Mesothelial cell of epicardium (in vitro differentiated cells): ENCODE measurements at regions not wholly inside any gene's neighbourhood (a gene's known extent, or its start where the extent isn't known, plus 50 kb on each side); places are given as distances from the start of the nearest gene placed in this dataset.

ENCODE experiments used
- DNase-seq, 2 experiments: peaks; one replicate each; pipeline ENCODE4 v3.0.0; 2021; ENCODE audit warnings: low spot score in 2 of 2; ENCODE audit not compliant: unreplicated experiment in 2 of 2
- H3K27ac Mint-ChIP-seq: 2 replicates; pipeline ENCODE4 v1.8.0; 2021; ENCODE audit warnings: mixed read lengths
- H3K27me3 Mint-ChIP-seq: 2 replicates; pipeline ENCODE4 v1.8.0; 2021; ENCODE audit warnings: low read depth, mixed read lengths
- H3K36me3 Mint-ChIP-seq: 2 replicates; pipeline ENCODE4 v1.8.0; 2021; ENCODE audit warnings: mixed read lengths
- H3K4me1 Mint-ChIP-seq: 2 replicates; pipeline ENCODE4 v1.8.0; 2021; ENCODE audit warnings: mixed read lengths
- H3K4me3 Mint-ChIP-seq: 2 replicates; pipeline ENCODE4 v1.8.0; 2021; ENCODE audit warnings: mild to moderate bottlenecking, moderate library complexity, mixed read lengths
- H3K9me3 Mint-ChIP-seq: 2 replicates; pipeline ENCODE4 v1.8.0; 2021; ENCODE audit warnings: mixed read lengths
- TF ChIP-seq, protein P1 (sequence below): fragments of 200-600 bp; sonication (generic); IDR thresholded peaks from one replicate; pipeline ENCODE4 v1.5.0; 2021; ENCODE audit warnings: antibody characterized with exemption; ENCODE audit not compliant: unreplicated experiment

DNA sequence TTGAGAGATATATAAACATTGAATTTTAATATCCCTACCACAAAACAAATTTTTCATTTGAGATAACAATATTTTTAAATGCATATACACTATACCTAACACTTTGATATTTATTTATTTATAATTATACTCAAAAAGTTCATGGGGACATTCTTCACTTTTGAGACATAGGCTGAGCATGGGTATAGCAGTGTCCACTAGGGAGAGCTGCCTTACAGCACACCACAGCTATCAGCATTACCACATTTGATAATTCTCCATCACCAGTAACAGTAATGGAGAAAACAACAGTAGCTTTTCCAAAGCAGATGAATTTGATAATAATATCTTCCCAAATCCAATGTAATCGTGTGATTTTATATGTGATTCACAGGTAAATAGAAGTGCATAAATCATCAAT is 626.1 kb downstream of the DACH1 start:
- TF ChIP-seq, protein P1, sequence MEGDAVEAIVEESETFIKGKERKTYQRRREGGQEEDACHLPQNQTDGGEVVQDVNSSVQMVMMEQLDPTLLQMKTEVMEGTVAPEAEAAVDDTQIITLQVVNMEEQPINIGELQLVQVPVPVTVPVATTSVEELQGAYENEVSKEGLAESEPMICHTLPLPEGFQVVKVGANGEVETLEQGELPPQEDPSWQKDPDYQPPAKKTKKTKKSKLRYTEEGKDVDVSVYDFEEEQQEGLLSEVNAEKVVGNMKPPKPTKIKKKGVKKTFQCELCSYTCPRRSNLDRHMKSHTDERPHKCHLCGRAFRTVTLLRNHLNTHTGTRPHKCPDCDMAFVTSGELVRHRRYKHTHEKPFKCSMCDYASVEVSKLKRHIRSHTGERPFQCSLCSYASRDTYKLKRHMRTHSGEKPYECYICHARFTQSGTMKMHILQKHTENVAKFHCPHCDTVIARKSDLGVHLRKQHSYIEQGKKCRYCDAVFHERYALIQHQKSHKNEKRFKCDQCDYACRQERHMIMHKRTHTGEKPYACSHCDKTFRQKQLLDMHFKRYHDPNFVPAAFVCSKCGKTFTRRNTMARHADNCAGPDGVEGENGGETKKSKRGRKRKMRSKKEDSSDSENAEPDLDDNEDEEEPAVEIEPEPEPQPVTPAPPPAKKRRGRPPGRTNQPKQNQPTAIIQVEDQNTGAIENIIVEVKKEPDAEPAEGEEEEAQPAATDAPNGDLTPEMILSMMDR, result no peak
- H3K9me3 Mint-ChIP-seq, result peaks cover 5% of the 10 kb centered on the region
- no peak overlapping the region for H3K4me3 Mint-ChIP-seq
- no peak overlapping the region for H3K27ac Mint-ChIP-seq
- peaks cover 21% of the 10 kb centered on the region for H3K4me1 Mint-ChIP-seq
- H3K27me3 Mint-ChIP-seq, result no peaks in the 10 kb centered on the region
- no peak for DNase-seq
- H3K36me3 Mint-ChIP-seq, result no peaks in the 10 kb centered on the region

- H3K27ac Mint-ChIP-seq, result no peak overlapping the region
Observed at GRCh38 chr13:71237332-71237731, 629.7 kb downstream of the DACH1 start.

GRCh38 chr13:71219698-71220415 is 647.1 kb downstream of the DACH1 start:
- H3K4me1 Mint-ChIP-seq, result peaks cover 6% of the 10 kb centered on the region
- no peaks in the 10 kb centered on the region for H3K36me3 Mint-ChIP-seq
- no peaks in the 10 kb centered on the region for H3K27me3 Mint-ChIP-seq
- no peak overlapping the region for H3K27ac Mint-ChIP-seq
- H3K4me3 Mint-ChIP-seq, result no peak overlapping the region
- no peak for DNase-seq
- H3K9me3 Mint-ChIP-seq, result no peaks in the 10 kb centered on the region
- TF ChIP-seq, protein P1, result no peak

More at GRCh38 chr13:71237332-71237731, 629.7 kb downstream of the DACH1 start:
- H3K27me3 Mint-ChIP-seq, result no peaks in the 10 kb centered on the region
- H3K4me1 Mint-ChIP-seq, result peaks cover 14% of the 10 kb centered on the region
- TF ChIP-seq, protein P1, result no peak
- peaks cover 1% of the 10 kb centered on the region for H3K36me3 Mint-ChIP-seq
- DNase-seq, result no peak
- H3K4me3 Mint-ChIP-seq, result no peak overlapping the region
- peaks cover 8% of the 10 kb centered on the region for H3K9me3 Mint-ChIP-seq

- TF ChIP-seq, protein P1, result no peak
- H3K27me3 Mint-ChIP-seq, result no peaks in the 10 kb centered on the region
Observed at GRCh38 chr13:71218960-71219359, 648.0 kb downstream of the DACH1 start.

DNA sequence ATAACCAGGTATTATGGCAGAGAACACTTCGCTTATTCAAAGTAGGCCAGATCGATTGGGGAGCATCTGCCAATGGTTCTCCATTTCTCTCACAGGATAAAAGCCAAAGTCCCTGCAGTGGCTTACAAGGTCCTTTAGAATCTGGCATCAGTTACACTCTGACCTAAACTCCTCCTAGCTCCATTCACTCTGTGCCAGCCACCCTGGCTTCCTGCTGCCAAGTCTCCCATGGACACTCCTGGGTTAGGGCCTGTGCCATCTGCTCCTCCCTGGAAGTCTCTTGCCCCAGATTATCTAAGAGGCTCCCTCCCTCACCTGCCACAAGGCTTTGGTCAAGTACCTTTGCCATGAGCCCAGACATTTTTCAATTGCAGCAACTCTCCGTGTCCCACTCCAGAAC is 649.2 kb downstream of the DACH1 start:
- Mint-ChIP-seq H3K4me1 (peaks cover 8% of the 10 kb centered on the region), H3K27me3 (no peaks in the 10 kb centered on the region), H3K27ac (no peak overlapping the region), H3K36me3 (no peaks in the 10 kb centered on the region), H3K4me3 (no peak overlapping the region), H3K9me3 (no peaks in the 10 kb centered on the region)
- DNase-seq, result no peak
- TF ChIP-seq, protein P1, result no peak

More at GRCh38 chr13:71218960-71219359, 648.0 kb downstream of the DACH1 start:
- H3K27ac Mint-ChIP-seq, result no peak overlapping the region
- no peak overlapping the region for H3K4me3 Mint-ChIP-seq
- no peaks in the 10 kb centered on the region for H3K9me3 Mint-ChIP-seq
- H3K36me3 Mint-ChIP-seq, result no peaks in the 10 kb centered on the region
- peaks cover 6% of the 10 kb centered on the region for H3K4me1 Mint-ChIP-seq
- no peak for DNase-seq
